ENCODE measurements at regions not wholly inside any gene's neighbourhood (a gene's known extent, or its start where the extent isn't known, plus 50 kb on each side); places are given as distances from the start of the nearest gene placed in this dataset.
"Not testable (repeated sequence)": the region's sequence is repeated elsewhere in the genome, so short reads cannot be mapped to it uniquely, and the experiment has no call there.

DNA sequence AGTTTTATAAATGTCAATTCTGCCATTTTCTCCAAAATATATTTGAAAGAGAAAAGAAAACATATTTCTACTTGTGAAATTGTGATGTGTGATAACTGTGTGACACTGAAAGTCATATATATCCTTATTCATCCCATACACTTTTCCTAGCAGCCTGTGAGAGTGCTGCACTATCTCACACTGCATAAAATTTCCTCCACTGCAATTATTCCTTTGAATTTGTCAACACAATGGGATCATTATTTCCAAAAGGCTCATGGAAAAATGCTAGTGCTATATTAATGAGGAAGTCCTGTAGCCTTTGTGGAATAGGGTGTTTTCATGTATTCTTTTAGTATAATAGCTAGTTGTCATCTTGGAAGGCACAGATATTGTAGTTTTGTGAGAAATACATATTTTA lies 504.1 kb downstream of the RPL10L start:
- Mint-ChIP-seq H3K4me1 (ENCODE audit: low read depth) (no peaks in the 10 kb centered on the region), H3K27ac (no peak overlapping the region), H3K36me3 (ENCODE audit: low read depth) (no peaks in the 10 kb centered on the region), H3K4me3 (ENCODE audit: low read depth) (no peak overlapping the region), H3K9me3 (peaks cover 43% of the 10 kb centered on the region), H3K27me3 (ENCODE audit: low read depth) (no peaks in the 10 kb centered on the region)
- DNase-seq (ENCODE audit: low spot score), result no peak
- intact Hi-C loops (cut with micrococcal nuclease), result no loop called here

DNA sequence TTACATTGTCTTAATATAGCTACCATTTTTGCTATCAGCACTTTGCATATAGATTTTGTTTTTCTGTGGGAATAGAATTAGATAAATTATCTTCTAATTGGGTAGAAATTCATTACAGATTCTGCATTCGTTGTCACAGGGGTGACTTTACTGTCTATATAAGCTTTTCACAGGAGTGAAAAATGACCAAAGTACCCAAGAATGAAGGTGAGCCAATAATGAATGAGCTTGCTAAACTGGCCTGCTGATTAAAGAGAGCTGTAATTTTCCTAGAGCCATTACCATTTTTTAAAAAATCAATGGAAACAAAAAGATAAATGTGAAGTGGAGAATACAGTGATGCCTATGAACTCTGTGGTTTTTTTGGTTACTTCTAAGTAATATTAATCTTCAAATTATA lies 504.6 kb downstream of the RPL10L start:
- H3K36me3 Mint-ChIP-seq (ENCODE audit: low read depth), result no peaks in the 10 kb centered on the region
- H3K27ac Mint-ChIP-seq, result no peak overlapping the region
- peaks cover 45% of the 10 kb centered on the region for H3K9me3 Mint-ChIP-seq
- H3K27me3 Mint-ChIP-seq (ENCODE audit: low read depth), result no peaks in the 10 kb centered on the region
- no peak for DNase-seq (ENCODE audit: low spot score)
- no peaks in the 10 kb centered on the region for H3K4me1 Mint-ChIP-seq (ENCODE audit: low read depth)
- H3K4me3 Mint-ChIP-seq (ENCODE audit: low read depth), result no peak overlapping the region
- intact Hi-C loops (cut with micrococcal nuclease), result no loop called here

DNA sequence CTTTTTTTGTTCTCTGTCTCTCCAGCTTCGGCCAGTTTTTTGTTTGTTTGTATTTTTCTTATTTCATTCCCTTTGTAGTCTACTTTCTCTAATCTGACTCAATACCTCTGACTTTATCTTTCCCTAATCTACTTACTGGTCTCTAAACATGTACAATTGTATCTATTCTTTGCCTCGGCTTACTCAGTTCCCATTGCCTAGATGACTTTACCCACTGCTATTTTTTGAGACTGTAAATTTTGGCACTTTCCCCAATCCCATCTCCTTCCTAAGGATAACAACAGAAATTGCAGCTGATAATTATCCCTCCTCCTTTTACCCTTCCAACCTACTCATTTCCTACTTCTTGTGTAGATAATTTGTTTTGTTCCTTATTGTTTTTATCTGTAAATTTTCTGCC lies 511.1 kb downstream of the RPL10L start:
- Mint-ChIP-seq H3K36me3 (ENCODE audit: low read depth) (no peaks in the 10 kb centered on the region), H3K27me3 (ENCODE audit: low read depth) (no peaks in the 10 kb centered on the region), H3K4me3 (ENCODE audit: low read depth) (no peak overlapping the region), H3K9me3 (peaks cover 60% of the 10 kb centered on the region), H3K4me1 (ENCODE audit: low read depth) (no peaks in the 10 kb centered on the region), H3K27ac (no peak overlapping the region)
- DNase-seq (ENCODE audit: low spot score), result no peak
- intact Hi-C loops (cut with micrococcal nuclease), result no loop called here

DNA sequence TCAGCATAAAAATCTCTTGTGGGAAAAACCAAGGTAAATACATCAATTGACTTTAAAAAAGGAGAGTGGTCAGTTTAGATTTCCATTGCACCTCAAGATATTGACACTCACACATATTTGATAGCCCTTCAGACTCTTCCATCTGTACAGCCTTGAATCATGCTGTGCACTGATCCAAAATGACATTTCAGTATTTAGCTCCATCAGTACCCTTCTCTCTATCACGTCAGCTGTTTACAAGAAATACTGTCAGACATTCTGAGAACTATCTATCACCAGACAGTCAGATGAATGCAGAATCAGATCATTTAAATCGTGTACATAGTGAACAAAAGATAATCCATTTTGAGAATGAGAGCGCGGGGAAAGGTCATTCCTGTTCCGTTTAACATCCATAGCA lies 511.9 kb downstream of the RPL10L start:
- no peak for DNase-seq (ENCODE audit: low spot score)
- intact Hi-C loops (cut with micrococcal nuclease), result no loop called here
- H3K4me3 Mint-ChIP-seq (ENCODE audit: low read depth), result no peak overlapping the region
- H3K9me3 Mint-ChIP-seq, result peaks cover 58% of the 10 kb centered on the region
- H3K27me3 Mint-ChIP-seq (ENCODE audit: low read depth), result no peaks in the 10 kb centered on the region
- H3K36me3 Mint-ChIP-seq (ENCODE audit: low read depth), result no peaks in the 10 kb centered on the region
- no peak overlapping the region for H3K27ac Mint-ChIP-seq
- no peaks in the 10 kb centered on the region for H3K4me1 Mint-ChIP-seq (ENCODE audit: low read depth)

DNA sequence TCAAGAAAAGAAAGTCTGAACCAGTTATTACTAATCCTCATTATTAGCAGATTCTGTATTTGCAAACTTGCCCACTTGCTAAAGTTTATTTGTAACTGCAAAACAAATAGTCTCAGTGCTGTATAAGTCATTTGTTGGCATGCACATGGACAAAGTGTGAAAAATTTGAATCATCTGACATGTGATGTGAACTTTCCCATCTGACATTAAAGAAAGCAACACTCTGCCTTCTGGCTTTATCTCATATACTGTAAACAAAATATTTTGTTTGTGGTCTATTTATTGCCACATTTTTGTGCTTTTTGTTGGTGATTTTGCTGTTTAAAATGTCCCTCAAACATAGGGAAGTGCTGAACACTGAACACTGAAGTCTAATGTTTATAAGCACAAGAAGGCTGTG lies 513.8 kb downstream of the RPL10L start:
- Mint-ChIP-seq H3K9me3 (peaks cover 60% of the 10 kb centered on the region), H3K4me1 (ENCODE audit: low read depth) (no peaks in the 10 kb centered on the region), H3K27ac (no peak overlapping the region), H3K27me3 (ENCODE audit: low read depth) (no peaks in the 10 kb centered on the region), H3K4me3 (ENCODE audit: low read depth) (no peak overlapping the region), H3K36me3 (ENCODE audit: low read depth) (no peaks in the 10 kb centered on the region)
- no peak for DNase-seq (ENCODE audit: low spot score)
- intact Hi-C loops (cut with micrococcal nuclease), result no loop called here

DNA sequence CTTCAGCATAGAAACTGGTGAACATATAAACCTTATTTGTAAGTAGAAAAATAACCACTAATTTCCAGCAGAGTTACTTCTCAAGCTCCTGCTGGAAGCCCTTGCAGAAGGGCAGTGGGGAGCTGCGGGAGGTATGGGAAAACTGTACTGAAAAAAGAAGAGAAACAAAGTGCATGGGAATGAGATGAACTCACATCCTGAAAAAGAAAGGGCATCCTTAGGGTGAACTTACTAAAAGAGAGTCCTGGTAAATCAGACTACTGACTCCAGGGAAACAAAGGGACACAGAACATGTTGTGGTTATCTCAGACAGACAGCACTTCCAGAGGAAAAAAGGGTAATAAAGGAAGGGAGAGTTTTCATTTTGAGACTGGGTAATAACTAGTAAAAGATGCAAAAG lies 515.1 kb downstream of the RPL10L start:
- Mint-ChIP-seq H3K36me3 (ENCODE audit: low read depth) (no peaks in the 10 kb centered on the region), H3K27ac (no peak overlapping the region), H3K27me3 (ENCODE audit: low read depth) (no peaks in the 10 kb centered on the region), H3K4me3 (ENCODE audit: low read depth) (no peak overlapping the region), H3K9me3 (peaks cover 53% of the 10 kb centered on the region), H3K4me1 (ENCODE audit: low read depth) (no peaks in the 10 kb centered on the region)
- intact Hi-C loops (cut with micrococcal nuclease), result no loop called here
- no peak for DNase-seq (ENCODE audit: low spot score)

DNA sequence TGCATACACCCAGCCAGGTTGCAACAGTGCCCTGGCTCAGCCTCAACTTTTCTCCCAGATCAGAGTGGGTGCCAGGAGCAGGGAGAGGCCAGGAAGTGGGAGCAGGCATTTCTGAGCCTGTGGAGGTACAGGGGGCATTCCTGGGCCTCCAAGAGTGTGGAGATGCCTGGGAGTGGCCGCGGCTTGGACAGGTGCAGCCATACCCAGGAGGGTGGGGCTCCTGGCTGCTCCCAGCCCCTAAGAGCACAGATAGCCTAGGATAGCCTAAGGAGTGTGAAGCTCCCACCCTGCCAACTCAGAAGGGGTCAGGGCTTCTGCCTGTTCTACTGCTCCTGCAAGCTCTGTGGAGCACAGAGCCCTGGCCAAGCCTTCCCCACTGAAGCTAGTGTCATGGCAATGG lies 543.4 kb downstream of the RPL10L start:
- intact Hi-C loops (cut with micrococcal nuclease), result no loop called here
- H3K4me1 Mint-ChIP-seq (ENCODE audit: low read depth), result no peaks in the 10 kb centered on the region
- no peaks in the 10 kb centered on the region for H3K36me3 Mint-ChIP-seq (ENCODE audit: low read depth)
- no peak overlapping the region for H3K4me3 Mint-ChIP-seq (ENCODE audit: low read depth)
- H3K27me3 Mint-ChIP-seq (ENCODE audit: low read depth), result no peaks in the 10 kb centered on the region
- peaks cover 40% of the 10 kb centered on the region for H3K9me3 Mint-ChIP-seq
- no peak for DNase-seq (ENCODE audit: low spot score)
- no peak overlapping the region for H3K27ac Mint-ChIP-seq

DNA sequence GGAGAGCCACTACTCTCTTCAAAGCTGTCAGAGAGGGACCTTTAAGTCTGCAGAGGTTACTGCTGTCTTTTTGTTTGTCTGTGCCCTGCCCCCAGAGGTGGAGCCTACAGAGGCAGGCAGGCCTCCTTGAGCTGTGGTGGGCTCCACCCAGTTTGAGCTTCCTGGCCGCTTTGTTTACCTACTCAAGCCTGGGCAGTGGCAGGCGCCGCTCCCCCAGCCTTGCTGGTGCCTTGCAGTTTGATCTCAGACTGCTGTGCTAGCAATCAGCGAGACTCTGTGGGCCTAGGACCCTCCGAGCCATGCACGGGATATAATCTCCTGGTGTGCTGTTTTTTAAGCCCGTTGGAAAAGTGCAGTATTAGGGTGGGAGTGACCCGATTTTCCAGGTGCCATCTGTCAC lies 550.7 kb downstream of the RPL10L start:
- H3K9me3 Mint-ChIP-seq, result peaks cover 21% of the 10 kb centered on the region
- H3K27me3 Mint-ChIP-seq (ENCODE audit: low read depth); H3K4me1 Mint-ChIP-seq (ENCODE audit: low read depth); H3K27ac Mint-ChIP-seq; intact Hi-C loops (cut with micrococcal nuclease); DNase-seq (ENCODE audit: low spot score); H3K4me3 Mint-ChIP-seq (ENCODE audit: low read depth); H3K36me3 Mint-ChIP-seq (ENCODE audit: low read depth): not testable (repeated sequence)

DNA sequence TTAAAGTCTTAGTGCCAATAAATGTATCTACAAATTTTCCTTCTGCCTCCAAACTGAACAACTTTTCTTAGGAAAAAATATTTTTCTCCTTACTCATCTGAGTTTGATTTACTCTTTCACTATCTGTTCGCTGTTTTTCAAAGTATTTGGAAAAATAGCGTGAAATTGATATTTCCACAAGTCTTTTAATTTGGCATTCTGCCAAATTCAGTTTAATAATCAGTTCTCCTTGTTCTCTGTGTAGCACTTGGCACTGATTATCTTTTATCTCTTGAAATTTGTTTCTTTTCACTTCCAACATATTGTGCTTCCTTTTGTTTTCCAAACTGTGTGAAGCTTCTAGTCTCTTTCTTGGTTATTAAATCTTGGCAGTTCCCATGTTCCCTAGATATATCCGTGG lies 559.8 kb downstream of the RPL10L start:
- Mint-ChIP-seq H3K4me3 (ENCODE audit: low read depth) (no peak overlapping the region), H3K27me3 (ENCODE audit: low read depth) (no peaks in the 10 kb centered on the region), H3K9me3 (peaks cover 41% of the 10 kb centered on the region), H3K4me1 (ENCODE audit: low read depth) (no peaks in the 10 kb centered on the region), H3K27ac (no peak overlapping the region), H3K36me3 (ENCODE audit: low read depth) (no peaks in the 10 kb centered on the region)
- intact Hi-C loops (cut with micrococcal nuclease), result no loop called here
- DNase-seq (ENCODE audit: low spot score), result no peak

DNA sequence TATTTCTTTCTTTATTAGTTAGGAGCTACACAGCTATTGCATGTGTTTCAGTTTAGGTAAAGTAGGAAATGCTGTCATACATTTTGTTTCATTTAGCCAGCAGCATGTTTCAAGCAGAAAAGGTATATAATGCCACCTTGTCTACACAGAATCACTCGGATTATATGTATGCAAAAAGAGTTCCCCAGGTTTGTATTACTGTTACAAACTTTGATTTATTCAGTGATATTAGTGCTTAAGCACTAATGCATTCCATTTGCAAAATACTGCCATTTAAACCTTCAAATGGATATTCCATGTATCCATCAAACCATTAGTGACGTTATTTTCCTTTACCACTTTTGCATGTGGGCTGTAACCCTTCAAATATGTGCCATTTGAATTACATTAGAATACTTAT lies 564.0 kb downstream of the RPL10L start:
- Mint-ChIP-seq H3K4me1 (ENCODE audit: low read depth) (no peaks in the 10 kb centered on the region), H3K9me3 (peaks cover 45% of the 10 kb centered on the region), H3K36me3 (ENCODE audit: low read depth) (no peaks in the 10 kb centered on the region), H3K4me3 (ENCODE audit: low read depth) (no peak overlapping the region), H3K27ac (no peak overlapping the region), H3K27me3 (ENCODE audit: low read depth) (no peaks in the 10 kb centered on the region)
- intact Hi-C loops (cut with micrococcal nuclease), result no loop called here
- no peak for DNase-seq (ENCODE audit: low spot score)

DNA sequence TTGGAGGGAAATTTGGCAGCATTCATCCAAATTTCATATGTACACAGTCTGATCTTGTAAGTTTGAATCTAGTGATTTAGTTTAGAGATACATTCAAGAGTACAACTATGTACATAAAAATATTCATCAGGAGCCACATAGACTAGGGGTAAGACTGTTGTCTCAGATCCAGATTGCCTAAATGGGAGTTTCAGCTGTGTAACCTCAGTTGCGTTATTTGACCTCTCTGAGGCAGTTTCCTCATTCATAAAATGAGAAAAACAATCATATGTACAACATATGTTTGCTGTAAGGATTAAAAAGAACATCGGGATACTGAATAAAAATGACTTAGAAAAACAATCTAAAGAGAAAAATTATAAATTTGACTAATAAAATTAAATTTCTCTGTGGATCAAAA lies 577.5 kb downstream of the RPL10L start:
- intact Hi-C loops (cut with micrococcal nuclease), result no loop called here
- no peaks in the 10 kb centered on the region for H3K27me3 Mint-ChIP-seq (ENCODE audit: low read depth)
- no peaks in the 10 kb centered on the region for H3K4me1 Mint-ChIP-seq (ENCODE audit: low read depth)
- DNase-seq (ENCODE audit: low spot score), result no peak
- H3K36me3 Mint-ChIP-seq (ENCODE audit: low read depth), result no peaks in the 10 kb centered on the region
- H3K4me3 Mint-ChIP-seq (ENCODE audit: low read depth), result no peak overlapping the region
- peaks cover 7% of the 10 kb centered on the region for H3K9me3 Mint-ChIP-seq
- H3K27ac Mint-ChIP-seq, result no peak overlapping the region

DNA sequence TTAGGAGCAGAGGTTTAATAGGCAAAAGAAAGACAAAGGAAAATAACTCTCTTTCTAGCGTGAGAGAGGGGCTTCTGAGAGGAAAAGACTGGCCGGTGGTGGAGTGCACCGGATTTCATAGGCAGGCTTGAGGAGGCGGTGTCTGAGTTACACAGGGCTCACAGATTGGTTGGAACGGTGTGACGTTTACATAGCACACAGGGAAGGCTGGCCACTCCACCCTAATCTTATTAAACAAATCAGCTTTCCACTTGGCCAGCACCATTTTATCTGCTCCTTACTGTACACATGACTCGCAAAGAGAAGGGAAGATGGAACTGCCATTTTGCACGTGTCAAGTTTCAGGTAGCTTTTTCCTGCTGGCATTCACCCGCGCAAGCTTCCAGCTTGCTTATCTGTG lies 587.7 kb downstream of the RPL10L start:
- intact Hi-C loops (cut with micrococcal nuclease), result no loop called here
- Mint-ChIP-seq H3K27me3 (ENCODE audit: low read depth) (no peaks in the 10 kb centered on the region), H3K4me1 (ENCODE audit: low read depth) (no peaks in the 10 kb centered on the region), H3K27ac (no peak overlapping the region), H3K4me3 (ENCODE audit: low read depth) (no peak overlapping the region), H3K9me3 (peaks cover 41% of the 10 kb centered on the region), H3K36me3 (ENCODE audit: low read depth) (no peaks in the 10 kb centered on the region)
- DNase-seq (ENCODE audit: low spot score), result no peak

DNA sequence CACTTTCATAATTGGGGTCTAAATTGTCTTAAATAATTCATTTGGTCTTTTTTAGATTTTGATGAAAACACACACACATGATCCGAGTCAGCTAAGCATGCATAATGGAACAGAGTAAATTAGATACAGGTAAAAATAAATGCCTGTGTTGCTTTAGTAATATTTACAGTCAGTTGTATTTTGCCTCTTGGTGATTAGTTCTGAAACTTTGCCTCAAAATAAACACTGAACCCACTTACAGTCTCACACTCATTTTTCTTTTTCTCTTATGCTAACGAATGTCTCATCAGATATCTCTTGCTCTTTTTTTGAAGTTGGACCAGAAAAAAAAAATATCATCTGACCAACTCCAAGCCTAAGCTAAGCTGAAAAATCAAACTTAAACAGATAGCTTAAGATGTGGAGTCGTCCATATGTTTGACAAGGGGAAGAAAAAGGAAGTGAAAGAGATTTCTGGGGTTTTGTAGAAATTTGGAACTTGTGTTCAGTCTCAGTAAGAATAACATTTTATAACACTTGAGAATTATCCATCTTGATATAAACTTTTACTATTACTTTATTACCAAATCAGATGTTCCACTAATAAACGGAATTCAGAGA lies 592.5 kb downstream of the RPL10L start:
- Mint-ChIP-seq H3K36me3 (ENCODE audit: low read depth) (no peaks in the 10 kb centered on the region), H3K4me3 (ENCODE audit: low read depth) (no peak overlapping the region), H3K9me3 (peaks cover 41% of the 10 kb centered on the region), H3K27ac (no peak overlapping the region), H3K27me3 (ENCODE audit: low read depth) (no peaks in the 10 kb centered on the region), H3K4me1 (ENCODE audit: low read depth) (no peaks in the 10 kb centered on the region)
- intact Hi-C loops (cut with micrococcal nuclease), result no loop called here
- DNase-seq (ENCODE audit: low spot score), result no peak

DNA sequence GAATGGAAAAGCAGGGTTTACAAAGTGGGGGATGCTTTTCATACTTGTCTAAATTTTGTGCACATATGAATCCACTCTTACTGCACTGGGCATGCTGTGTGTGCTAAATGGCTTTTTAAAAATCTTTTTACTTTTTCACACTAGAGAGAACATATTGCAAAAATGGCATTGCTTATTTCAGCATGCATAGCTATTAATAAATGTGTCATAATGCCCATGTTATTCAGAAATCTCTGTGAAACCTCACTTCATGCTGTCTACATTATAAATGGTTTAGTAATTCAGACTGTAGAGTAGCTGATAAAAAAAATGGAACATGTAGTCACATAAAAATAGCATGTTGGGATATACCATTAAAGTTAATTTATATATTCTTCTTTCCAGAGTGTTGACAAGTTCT lies 593.8 kb downstream of the RPL10L start:
- DNase-seq (ENCODE audit: low spot score), result no peak
- H3K9me3 Mint-ChIP-seq, result peaks cover 33% of the 10 kb centered on the region
- no peaks in the 10 kb centered on the region for H3K27me3 Mint-ChIP-seq (ENCODE audit: low read depth)
- H3K4me3 Mint-ChIP-seq (ENCODE audit: low read depth), result no peak overlapping the region
- no peaks in the 10 kb centered on the region for H3K4me1 Mint-ChIP-seq (ENCODE audit: low read depth)
- intact Hi-C loops (cut with micrococcal nuclease), result no loop called here
- no peaks in the 10 kb centered on the region for H3K36me3 Mint-ChIP-seq (ENCODE audit: low read depth)
- no peak overlapping the region for H3K27ac Mint-ChIP-seq
